A549 (cell line): ENCODE measurements at regions not wholly inside any gene's neighbourhood (a gene's known extent, or its start where the extent isn't known, plus 50 kb on each side); places are given as distances from the start of the nearest gene placed in this dataset.

Source experiments
- BHLHE40 ChIP-seq: IDR thresholded peaks from 2 replicates; pipeline ENCODE4 v1.6.1; 2012; ENCODE audit warnings: low read depth, low read length, inconsistent platforms
- CHD4 ChIP-seq: fragments of 200-600 bp; sonication (generic); IDR thresholded peaks from 2 replicates; pipeline ENCODE4 v1.6.1; 2016; ENCODE audit warnings: antibody characterized with exemption, mild to moderate bottlenecking, borderline replicate concordance
- ESRRA ChIP-seq: fragments of 150-350 bp; IDR thresholded peaks from 2 replicates; pipeline ENCODE4 v1.6.1; 2014; ENCODE audit warnings: mild to moderate bottlenecking, low read length, borderline replicate concordance
- JUNB ChIP-seq: fragments of >200 bp; sonication (Bioruptor Twin); formaldehyde crosslinking; IDR thresholded peaks from 2 replicates; pipeline ENCODE4 v1.6.1; 2016
- KDM5A ChIP-seq: fragments of 200-600 bp; sonication (generic); IDR thresholded peaks from 2 replicates; pipeline ENCODE4 v1.6.1; 2016; ENCODE audit warnings: antibody characterized with exemption, mild to moderate bottlenecking
- MAFK ChIP-seq: fragments of 450-650 bp; IDR thresholded peaks from 2 replicates; pipeline ENCODE4 v1.6.1; 2014; ENCODE audit not compliant: partially characterized antibody
- MAX ChIP-seq: IDR thresholded peaks from 2 replicates; pipeline ENCODE4 v1.6.1; 2012
- MYC ChIP-seq: IDR thresholded peaks from 2 replicates; pipeline ENCODE4 v1.6.1; 2012; ENCODE audit warnings: mild to moderate bottlenecking, inconsistent platforms, low read length, improper control_type of control experiment, borderline replicate concordance
- PHF8 ChIP-seq: fragments of 200-600 bp; sonication (generic); IDR thresholded peaks from 2 replicates; pipeline ENCODE4 v1.6.1; 2016; ENCODE audit warnings: low read depth, mild to moderate bottlenecking, antibody characterized with exemption, moderate library complexity, borderline replicate concordance
- POLR2A ChIP-seq: IDR thresholded peaks from 2 replicates; pipeline ENCODE4 v1.6.1; 2012; ENCODE audit warnings: mild to moderate bottlenecking, low read length
- REST ChIP-seq: fragments of 200-600 bp; sonication (generic); IDR thresholded peaks from 2 replicates; pipeline ENCODE4 v1.6.1; 2016; ENCODE audit warnings: antibody characterized with exemption, mild to moderate bottlenecking, moderate library complexity
- RFX5 ChIP-seq: fragments of 450-650 bp; IDR thresholded peaks from 2 replicates; pipeline ENCODE4 v1.7.1; 2014; ENCODE audit warnings: antibody characterized with exemption, mild to moderate bottlenecking, moderate library complexity
- SMC3 ChIP-seq: fragments of >200 bp; sonication (Bioruptor Twin); formaldehyde crosslinking; IDR thresholded peaks from 3 replicates; pipeline ENCODE4 v1.6.1; 2018; ENCODE audit warnings: inconsistent platforms
- TF ChIP-seq, protein P1 (sequence below): fragments of >200 bp; sonication (Bioruptor Twin); formaldehyde crosslinking; IDR thresholded peaks from 3 replicates; pipeline ENCODE4 v1.5.1; 2016

DNA sequence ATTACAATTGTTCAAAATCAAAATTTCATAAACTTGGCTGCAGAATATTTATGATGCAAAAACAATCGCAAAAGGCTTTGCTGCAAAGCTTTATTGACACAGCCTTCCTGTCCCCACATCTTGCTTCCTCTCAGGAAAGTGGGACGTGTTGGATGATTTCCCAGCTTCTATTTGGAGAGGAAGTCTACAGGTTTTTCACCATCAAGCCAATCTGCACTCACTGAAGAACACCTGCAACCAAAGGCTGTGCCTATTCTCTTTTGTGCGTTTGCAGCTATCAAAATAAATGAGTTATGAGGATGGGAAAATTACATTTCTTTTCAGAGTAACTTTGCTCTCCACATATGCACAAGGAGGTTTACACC is 214.4 kb downstream of the PLK2 start:
- TF ChIP-seq, protein P1, sequence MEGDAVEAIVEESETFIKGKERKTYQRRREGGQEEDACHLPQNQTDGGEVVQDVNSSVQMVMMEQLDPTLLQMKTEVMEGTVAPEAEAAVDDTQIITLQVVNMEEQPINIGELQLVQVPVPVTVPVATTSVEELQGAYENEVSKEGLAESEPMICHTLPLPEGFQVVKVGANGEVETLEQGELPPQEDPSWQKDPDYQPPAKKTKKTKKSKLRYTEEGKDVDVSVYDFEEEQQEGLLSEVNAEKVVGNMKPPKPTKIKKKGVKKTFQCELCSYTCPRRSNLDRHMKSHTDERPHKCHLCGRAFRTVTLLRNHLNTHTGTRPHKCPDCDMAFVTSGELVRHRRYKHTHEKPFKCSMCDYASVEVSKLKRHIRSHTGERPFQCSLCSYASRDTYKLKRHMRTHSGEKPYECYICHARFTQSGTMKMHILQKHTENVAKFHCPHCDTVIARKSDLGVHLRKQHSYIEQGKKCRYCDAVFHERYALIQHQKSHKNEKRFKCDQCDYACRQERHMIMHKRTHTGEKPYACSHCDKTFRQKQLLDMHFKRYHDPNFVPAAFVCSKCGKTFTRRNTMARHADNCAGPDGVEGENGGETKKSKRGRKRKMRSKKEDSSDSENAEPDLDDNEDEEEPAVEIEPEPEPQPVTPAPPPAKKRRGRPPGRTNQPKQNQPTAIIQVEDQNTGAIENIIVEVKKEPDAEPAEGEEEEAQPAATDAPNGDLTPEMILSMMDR: no peak
- TF ChIP-seq REST (no peak), SMC3 (no peak), RFX5 (no peak), MYC (no peak), CHD4 (no peak), POLR2A (no peak), ESRRA (no peak), JUNB (no peak), KDM5A (no peak), PHF8 (no peak), MAFK (no peak), BHLHE40 (no peak), MAX (no peak)
